GM18861 (cell line): ENCODE measurements at regions not wholly inside any gene's neighbourhood (a gene's known extent, or its start where the extent isn't known, plus 50 kb on each side); places are given as distances from the start of the nearest gene placed in this dataset.

Experiments
- ATAC-seq: cut with Tn5 transposase; IDR thresholded peaks from one replicate; pipeline ENCODE4 v1.9.1; 2021; ENCODE audit not compliant: unreplicated experiment

DNA sequence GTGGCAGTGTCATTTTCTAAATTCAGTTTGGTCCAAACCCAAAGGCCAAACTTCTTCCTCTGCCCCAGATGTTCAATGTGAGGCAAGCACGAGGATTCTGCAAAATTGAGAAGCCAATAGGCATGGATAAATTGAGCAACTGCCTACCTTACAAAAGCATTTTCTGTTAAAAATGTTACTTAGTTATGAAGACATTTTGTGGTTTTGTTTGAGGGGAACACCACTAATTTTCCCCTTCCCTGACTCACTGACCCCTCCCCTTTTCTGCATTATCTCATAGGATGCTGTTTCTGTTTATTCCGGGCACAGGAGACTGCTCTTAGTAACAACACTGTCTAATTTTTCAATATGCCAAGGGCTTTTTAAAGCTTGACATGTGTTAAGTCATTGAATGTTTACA, 462.8 kb downstream of the INSC start:
- ATAC-seq = no peak

DNA sequence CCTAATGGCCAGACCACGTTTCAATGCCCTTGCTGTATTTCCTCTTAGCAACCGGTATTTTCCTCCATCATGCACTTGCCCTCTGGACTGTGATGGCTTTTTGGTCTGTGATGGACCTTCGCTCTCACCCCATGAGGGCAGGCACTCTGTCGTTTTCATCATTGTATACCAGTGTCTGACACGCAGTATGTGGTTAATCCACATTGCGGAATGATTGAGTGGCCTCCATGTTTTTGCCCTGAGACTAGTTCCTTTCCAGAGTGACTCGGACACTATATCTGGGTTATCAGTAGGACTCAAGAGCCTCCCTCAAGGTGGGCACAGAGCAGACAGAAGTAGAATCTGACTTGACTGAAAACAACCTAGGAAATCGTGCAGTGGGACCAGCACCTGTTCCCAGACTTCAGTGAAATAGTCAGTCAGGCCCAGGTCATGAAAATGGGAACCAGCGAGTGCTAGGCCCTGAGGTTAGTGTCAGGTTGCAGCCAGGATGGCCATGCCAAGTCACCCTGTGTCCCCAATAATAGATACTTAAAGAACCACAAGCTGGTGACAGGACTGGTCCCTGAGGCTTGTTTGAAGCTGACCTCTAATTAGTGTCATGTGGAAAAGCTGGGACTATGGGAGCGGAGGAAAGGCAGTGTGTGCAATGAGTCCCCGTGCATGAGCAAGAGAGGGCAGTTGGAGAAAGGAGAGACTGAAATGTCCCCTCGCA, 464.7 kb downstream of the INSC start:
- ATAC-seq = no peak

GRCh38 chr11:15580056-15580774, 465.5 kb downstream of the INSC start:
- no peak for ATAC-seq

DNA sequence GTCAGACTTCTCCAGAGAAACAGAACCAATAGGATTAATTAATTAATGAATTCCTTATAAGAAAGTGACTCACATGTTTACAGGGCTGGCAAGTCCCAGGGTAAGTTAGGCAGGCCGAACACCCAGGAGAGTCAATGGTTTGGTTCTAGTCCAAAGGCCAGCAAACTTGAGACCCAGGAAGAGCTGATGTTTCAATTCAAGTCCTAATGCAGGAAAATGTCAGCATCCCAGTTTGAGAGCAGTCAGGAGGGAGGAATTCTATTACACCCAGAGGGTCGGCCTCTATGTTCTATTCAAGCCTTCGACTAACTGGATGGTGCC, 466.0 kb downstream of the INSC start:
- no peak for ATAC-seq

DNA sequence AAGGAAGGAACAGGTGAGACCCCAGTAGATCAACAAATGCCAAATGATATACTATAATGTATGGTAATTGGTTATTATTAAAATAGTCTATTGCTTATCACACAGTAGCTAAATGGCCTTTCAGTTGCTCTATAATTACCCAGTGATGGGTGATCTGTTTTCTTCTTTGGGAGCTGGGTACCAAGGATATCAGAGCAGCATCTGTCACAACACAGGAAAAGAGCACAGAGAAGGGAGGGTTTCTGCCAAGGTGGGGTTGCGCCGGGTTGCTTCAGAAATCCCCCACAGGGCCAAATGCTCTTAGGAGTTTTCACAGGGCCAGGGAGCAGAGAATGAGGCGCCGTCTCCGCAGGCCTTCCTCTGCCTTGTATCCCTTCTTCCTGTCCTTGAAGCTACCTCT, 469.4 kb downstream of the INSC start:
- no peak for ATAC-seq

GRCh38 chr11:15585602-15586331, 471.0 kb downstream of the INSC start:
- no peak for ATAC-seq

DNA sequence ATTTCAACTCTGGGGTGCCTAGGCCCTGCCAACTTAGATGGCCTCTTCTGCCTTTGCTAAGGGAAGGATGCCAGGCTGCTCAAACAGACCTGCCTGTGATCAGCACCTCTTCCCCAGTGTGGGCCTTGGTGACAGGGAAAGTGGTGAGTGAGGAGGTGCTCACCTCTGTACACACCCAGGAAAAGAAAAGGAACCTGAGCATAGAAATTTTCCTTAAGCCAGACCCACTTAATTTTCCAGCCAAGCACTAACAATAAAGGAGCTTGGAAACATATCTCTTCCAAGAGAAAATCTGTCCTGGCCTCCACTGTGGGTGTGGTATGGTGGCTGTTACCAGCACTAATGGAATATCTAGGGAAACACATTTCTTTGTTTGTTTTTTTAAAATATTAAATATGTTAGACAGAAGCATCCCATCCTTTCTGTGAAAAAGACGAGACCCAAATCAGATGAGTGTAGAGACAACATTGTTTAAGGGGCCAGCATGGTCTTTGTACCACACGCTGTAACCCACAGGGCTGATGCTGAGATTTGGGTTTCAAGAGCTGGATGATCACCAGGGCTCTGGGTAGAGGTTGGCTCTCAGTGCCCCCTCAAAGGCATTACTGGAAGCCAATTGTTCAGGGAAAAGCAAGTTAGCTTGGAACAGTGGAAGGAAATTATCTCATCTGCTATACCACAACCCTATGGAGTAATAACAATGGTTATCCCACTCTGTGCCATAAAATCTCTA, 472.2 kb downstream of the INSC start:
- ATAC-seq = no peak

GRCh38 chr11:15589070-15589626, 474.4 kb downstream of the INSC start:
- ATAC-seq = no peak

- no peak for ATAC-seq
Observed at GRCh38 chr11:15590132-15590531, 475.4 kb downstream of the INSC start.

- ATAC-seq = no peak
Observed at GRCh38 chr11:15591112-15591537, 476.4 kb downstream of the INSC start.

GRCh38 chr11:15594607-15595006, 479.9 kb downstream of the INSC start:
- ATAC-seq = no peak

- ATAC-seq = no peak
Observed at GRCh38 chr11:15599376-15599775, 484.7 kb downstream of the INSC start.

DNA sequence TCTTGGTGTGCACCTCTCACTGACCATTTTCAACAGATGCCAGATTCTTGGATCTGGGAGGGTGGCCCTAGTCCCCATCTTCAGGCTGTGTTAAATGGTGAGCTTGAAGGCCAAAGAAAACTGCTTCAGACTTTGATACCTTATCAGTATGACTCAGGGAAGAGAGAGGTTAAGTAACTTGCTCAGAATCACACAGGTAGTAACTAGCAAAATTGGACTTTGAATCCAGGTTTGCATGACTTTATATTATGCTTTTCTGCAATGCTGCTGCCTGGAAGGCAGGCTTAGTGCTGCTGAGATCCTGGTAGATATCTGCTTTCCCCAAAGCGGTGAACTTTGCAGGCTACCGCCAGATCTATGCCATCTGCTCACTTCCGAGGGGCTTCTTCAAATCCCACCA, 487.3 kb downstream of the INSC start:
- ATAC-seq = no peak

DNA sequence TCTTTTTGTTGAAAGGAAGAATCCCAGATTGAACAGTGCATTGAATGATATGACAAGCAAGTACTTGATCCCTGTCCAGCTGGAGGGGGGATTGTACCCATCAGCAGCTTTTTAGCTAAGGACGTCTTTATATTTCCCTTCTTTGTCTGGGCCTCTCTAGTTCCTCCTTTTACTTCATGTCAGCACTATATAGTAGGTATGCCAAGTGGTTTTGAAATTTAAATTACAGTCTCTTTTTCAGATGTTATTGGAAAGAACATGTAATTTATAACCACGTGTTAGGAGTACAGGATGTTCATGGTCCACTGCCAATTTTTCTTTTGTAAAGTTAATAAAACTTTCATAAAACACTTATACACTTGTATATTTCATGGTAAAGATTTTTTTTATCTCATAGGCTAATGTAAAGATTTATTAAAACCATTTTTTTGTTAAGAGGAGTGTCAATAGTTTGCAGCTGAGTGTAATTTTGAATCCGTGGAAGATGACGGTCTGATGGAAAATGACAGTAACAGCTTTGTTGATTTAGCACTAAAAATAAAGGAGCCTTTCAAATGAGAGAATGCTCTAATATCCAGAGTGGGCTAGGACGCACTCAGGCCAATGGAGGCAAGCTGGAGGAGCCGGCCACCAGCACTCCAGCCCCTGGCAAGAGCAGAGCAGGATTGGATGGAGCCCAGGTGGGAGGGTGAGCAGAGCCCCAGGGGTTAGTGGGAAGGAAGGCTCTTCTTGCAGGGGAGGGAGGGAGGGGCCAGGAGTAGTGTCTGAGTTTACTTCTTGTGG, 488.3 kb downstream of the INSC start:
- ATAC-seq = no peak

GRCh38 chr11:15605094-15605493, 490.4 kb downstream of the INSC start:
- ATAC-seq = no peak

- ATAC-seq = no peak
Observed at GRCh38 chr11:15607361-15608036, 492.8 kb downstream of the INSC start.

- no peak for ATAC-seq
Observed at GRCh38 chr11:15609445-15609844, 494.7 kb downstream of the INSC start.

- ATAC-seq = no peak
Observed at GRCh38 chr11:15610881-15611280, 496.2 kb downstream of the INSC start.

DNA sequence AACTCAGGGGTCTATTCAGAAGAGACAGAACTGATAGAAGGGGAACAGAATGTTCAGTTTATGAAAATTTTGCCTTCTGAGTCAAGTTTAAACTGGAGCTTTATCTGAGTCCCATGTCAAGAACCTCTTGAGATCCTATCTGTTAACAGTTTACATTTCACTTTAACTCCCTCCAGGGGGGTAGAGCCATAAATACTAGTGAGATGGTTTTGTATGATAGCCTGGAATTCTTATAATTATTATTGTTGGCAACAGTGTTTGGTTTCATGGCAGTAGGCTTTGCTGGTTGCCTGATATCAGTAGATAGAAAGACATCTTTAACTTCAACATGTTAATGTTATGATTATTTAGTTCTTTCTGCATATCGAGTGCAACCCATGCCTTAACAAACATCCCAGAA, 498.5 kb downstream of the INSC start:
- ATAC-seq = no peak

DNA sequence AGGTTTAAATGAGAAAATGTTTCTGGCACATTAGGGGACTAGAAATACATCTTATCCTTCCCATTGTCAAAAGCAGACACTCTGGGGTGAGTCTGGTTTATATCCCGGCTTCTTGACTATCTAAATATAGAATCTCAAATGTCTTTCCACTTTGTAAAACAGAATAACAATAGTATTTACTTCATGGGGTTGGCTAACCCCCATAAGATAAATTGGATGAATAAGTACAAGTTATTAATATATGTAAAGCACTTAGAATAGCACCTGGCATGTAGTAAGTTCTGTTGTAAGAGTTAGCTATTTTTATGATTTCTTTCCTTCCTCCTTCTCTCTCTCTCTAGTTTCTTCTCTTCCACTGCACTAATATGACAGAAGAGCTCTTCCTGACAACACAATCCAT, 499.1 kb downstream of the INSC start:
- no peak for ATAC-seq
